HG02642 (cell line): ENCODE measurements at regions not wholly inside any gene's neighbourhood (a gene's known extent, or its start where the extent isn't known, plus 50 kb on each side); places are given as distances from the start of the nearest gene placed in this dataset.
"Not testable (repeated sequence)": the region's sequence is repeated elsewhere in the genome, so short reads cannot be mapped to it uniquely, and the experiment has no call there.

Source experiments
- ATAC-seq: cut with Tn5 transposase; IDR thresholded peaks from one replicate; pipeline ENCODE4 v1.9.1; 2021; ENCODE audit warnings: mild to moderate bottlenecking; ENCODE audit not compliant: unreplicated experiment, poor library complexity

- peak; percentile 40 for ATAC-seq
These were observed 1111.1 kb downstream of the TAF11L14 start for GRCh38 chr5:18745042-18745987.

- peak; percentile 78 for ATAC-seq
These were observed 1111.8 kb downstream of the TAF11L14 start for GRCh38 chr5:18745988-18746615.

- ATAC-seq, result peak; percentile 41
These were observed 1115.5 kb downstream of the TAF11L14 start for GRCh38 chr5:18749763-18750162.

GRCh38 chr5:18752317-18752716 lies 1118.1 kb downstream of the TAF11L14 start:
- ATAC-seq, result no peak

- no peak for ATAC-seq
These were observed 1119.9 kb downstream of the TAF11L14 start for GRCh38 chr5:18754201-18754600.

GRCh38 chr5:18761801-18762200 lies 1127.5 kb downstream of the TAF11L14 start:
- peak; percentile 74 for ATAC-seq

- no peak for ATAC-seq
These were observed 1129.9 kb downstream of the TAF11L14 start for GRCh38 chr5:18764161-18764560.

- ATAC-seq, result no peak
These were observed 1131.0 kb downstream of the TAF11L14 start for GRCh38 chr5:18765304-18765703.

- no peak for ATAC-seq
These were observed 1136.9 kb downstream of the TAF11L14 start for GRCh38 chr5:18771097-18771610.

- ATAC-seq, result no peak
These were observed 1138.2 kb downstream of the TAF11L14 start for GRCh38 chr5:18772475-18772874.

- no peak for ATAC-seq
These were observed 1144.0 kb downstream of the TAF11L14 start for GRCh38 chr5:18778225-18778624.

GRCh38 chr5:18789218-18789998 lies 1155.1 kb downstream of the TAF11L14 start:
- ATAC-seq, result no peak

- no peak for ATAC-seq
These were observed 1157.9 kb downstream of the TAF11L14 start for GRCh38 chr5:18792145-18792544.

GRCh38 chr5:18797222-18797621 lies 1163.0 kb downstream of the TAF11L14 start:
- no peak for ATAC-seq

- no peak for ATAC-seq
These were observed 1163.8 kb downstream of the TAF11L14 start for GRCh38 chr5:18798058-18798457.

- no peak for ATAC-seq
These were observed 1165.3 kb downstream of the TAF11L14 start for GRCh38 chr5:18799482-18800128.

- no peak for ATAC-seq
These were observed 1166.2 kb downstream of the TAF11L14 start for GRCh38 chr5:18800293-18801025.

- not testable (repeated sequence) for ATAC-seq
These were observed 1167.2 kb downstream of the TAF11L14 start for GRCh38 chr5:18801413-18801812.

GRCh38 chr5:18802336-18802735 lies 1168.1 kb downstream of the TAF11L14 start:
- ATAC-seq, result no peak
